DMS 273 (cell line): ENCODE measurements at regions not wholly inside any gene's neighbourhood (a gene's known extent, or its start where the extent isn't known, plus 50 kb on each side); places are given as distances from the start of the nearest gene placed in this dataset.

ENCODE experiments used
- DNase-seq: peaks from one replicate; lab custom pipeline; 2025; ENCODE audit not compliant: unreplicated experiment; lab: John Stamatoyannopoulos, UW

- no peak for DNase-seq
Observed at GRCh38 chr9:96183751-96184150, 118.2 kb downstream of the HSD17B3 start.

DNA sequence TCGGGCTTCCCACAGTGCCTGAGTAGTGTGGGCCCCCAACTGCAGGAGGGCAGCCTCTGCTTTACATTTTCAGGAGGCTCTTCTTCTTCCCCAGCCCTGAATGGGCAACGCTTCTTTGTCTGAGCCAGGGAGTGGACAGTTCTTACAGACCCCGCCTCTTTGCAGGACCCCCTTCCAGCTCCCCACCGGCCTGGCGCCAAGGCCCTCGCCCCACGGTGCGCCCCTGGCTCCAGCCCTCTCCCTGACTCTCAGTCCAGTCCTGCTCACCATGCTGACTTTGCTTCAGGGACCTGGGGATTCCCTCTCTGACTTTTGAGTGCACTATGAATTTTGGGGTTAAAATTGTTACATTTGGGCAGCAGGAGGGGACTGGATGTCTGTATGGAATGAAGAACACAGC lies 123.8 kb downstream of the HSD17B3 start:
- DNase-seq = no peak

GRCh38 chr9:96177719-96178028 lies 124.3 kb downstream of the HSD17B3 start:
- DNase-seq = no peak

GRCh38 chr9:96177005-96177718 lies 124.8 kb downstream of the HSD17B3 start:
- peak; percentile 51 for DNase-seq

GRCh38 chr9:96175796-96176195 lies 126.2 kb downstream of the HSD17B3 start:
- no peak for DNase-seq

GRCh38 chr9:96175001-96175400 lies 127.0 kb downstream of the HSD17B3 start:
- DNase-seq = no peak

DNA sequence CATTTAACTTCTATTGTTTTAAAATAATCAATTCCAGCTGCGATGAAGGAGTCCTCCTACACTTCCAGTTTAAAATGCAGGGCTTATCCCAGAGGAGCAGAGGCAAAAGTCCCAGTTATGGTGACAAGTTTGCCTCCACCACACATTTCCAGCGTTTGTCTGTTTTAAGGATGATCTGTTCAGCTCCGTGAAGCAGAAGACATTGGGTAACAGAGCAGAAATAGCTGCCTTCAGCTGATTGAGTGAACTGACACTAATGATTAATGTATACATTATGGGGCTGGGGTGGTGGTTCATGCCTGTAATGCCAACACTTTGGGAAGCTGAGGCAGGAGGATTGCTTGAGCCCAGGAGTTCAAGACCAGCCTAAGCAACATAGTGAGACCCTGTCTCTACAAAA lies 127.6 kb downstream of the HSD17B3 start:
- no peak for DNase-seq

DNA sequence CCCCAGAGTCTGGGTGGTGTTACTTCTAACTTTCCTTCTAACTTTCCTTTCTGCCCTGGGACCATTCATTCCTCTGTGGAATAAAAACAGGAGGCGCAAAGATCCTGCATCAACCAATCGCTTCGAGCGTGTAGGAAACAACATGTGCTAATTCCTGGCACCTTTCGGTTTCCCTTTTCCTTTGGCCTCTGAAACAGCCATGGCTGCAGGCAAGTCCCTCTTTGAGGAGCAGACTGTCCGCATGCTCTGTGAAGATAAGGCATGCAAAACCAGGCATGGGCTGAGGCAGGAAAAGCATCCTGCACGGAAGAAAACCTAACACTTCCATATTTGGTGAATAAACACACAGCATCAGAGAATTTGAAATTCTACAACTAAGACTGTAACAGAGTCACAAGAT lies 128.3 kb downstream of the HSD17B3 start:
- DNase-seq = no peak

DNA sequence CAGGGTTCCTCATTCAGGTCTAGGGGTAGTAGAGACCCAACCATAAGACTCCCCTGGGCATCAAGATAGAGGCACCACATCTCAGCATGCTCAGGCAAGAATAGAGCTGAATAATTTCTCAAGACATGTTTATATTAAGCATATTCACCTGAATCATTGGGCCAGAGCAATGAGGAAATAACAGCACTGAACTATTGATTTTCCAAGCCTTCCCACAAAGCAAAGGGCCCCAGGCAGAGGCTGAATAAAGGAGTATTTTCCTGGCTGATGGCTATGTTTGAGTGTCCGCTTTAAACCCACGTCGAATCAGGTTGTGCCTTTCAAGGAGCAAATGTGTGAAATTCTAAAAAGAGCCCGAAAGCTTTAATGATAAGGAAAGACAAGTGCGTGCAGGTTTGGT lies 129.2 kb downstream of the HSD17B3 start:
- no peak for DNase-seq

DNA sequence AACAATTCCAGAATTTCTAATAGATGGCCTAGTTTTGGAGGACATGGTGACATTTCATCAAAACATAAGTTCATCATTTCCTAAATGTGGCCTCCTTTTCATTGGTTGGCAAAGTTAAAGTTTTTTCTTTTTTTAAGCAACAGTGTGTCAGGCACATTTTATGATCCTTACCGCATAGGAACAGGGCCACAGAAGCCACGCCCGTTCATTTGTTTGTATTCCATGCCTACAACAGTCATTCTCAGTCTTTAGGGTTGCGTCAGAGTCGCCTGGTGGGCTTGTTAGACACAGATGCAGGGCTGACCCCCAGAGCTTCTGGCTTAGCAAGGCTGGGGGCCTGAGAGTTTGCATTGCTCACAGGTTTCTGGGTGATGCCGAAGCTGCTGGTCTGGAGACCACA lies 130.2 kb downstream of the HSD17B3 start:
- no peak for DNase-seq

DNA sequence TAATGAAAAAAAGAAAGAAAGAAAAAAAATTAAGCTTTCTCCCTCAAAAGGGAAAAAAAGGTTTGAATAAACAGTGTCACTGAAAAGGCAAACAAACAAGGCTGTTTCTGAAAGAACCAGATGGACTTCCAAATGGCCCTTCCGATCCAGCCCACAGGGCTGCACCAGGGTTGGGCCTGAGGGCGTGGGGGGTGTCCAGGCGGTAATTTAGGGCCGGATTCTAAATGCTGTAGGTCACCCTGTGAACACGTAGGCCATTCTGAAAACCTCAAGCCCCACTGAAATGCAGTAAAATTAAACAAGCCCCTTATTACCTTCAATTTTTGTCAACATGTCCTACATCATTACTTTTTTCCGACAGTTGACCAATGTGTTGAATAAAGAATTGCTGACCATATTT lies 132.1 kb downstream of the HSD17B3 start:
- no peak for DNase-seq

DNA sequence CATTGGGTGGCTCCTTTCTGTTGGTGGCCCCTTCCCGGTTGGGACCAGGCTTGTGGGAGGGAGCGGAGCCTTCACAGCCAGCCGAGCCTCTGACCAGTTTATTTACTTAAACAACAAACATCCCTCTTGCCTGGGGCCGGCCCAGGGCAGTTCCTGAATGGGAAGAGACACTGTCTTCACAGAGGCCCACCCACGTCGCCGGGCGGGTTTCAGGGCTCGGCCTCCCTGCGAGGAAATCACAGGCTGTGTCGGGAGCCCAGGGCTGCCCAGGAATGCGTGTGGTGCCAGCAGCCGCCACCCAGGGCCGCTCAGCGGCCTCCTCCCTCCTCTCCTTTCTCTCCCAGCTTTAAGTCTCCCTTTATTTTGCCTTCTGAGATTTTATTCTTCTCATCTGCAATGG lies 132.5 kb downstream of the HSD17B3 start:
- no peak for DNase-seq

GRCh38 chr9:96168882-96169281 lies 133.1 kb downstream of the HSD17B3 start:
- DNase-seq = no peak

- no peak for DNase-seq
Observed at GRCh38 chr9:96167011-96167410, 135.0 kb downstream of the HSD17B3 start.

GRCh38 chr9:96164268-96164683 lies 137.7 kb downstream of the HSD17B3 start:
- no peak for DNase-seq

- no peak for DNase-seq
Observed at GRCh38 chr9:96163712-96164111, 138.3 kb downstream of the HSD17B3 start.

DNA sequence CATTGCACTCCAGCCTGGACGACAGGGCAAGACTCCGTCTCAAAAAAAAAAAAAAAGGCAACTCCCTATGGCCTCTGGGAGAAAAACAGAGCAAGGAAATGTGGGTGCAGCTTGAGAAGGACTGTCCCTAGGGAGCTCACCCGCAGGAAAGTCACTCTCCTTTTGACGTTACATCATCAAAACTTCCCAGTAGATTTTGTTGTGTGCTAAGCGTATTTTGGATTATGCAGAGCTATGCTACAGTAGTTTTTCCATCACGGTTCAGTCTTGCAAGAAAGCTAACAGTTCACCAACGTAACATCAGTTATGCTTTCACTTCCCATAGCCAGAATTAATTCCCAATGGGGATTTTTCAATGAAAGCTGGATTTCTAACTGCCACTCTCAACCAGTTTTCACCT lies 138.8 kb downstream of the HSD17B3 start:
- no peak for DNase-seq

DNA sequence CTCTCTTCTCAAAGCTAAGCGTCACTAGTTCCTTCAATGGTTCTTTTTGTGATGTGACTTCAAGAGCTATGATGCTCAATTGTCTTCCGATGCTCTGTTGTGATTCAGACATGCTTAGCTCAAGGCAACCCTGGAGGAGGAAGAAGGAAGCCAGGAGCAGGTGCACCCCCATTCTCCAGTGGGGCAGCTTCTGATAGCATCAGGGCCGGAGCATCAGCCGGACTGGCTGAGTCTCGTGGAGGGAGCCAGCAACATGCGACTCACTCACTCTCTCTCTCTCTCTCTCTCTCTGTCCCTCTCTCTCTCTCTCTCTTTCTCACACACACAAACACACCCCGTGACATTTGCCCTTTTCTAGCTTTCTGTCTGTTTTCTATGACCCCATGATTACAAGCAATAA lies 140.2 kb downstream of the HSD17B3 start:
- DNase-seq = no peak

- DNase-seq = no peak
Observed at GRCh38 chr9:96160866-96161265, 141.1 kb downstream of the HSD17B3 start.

DNA sequence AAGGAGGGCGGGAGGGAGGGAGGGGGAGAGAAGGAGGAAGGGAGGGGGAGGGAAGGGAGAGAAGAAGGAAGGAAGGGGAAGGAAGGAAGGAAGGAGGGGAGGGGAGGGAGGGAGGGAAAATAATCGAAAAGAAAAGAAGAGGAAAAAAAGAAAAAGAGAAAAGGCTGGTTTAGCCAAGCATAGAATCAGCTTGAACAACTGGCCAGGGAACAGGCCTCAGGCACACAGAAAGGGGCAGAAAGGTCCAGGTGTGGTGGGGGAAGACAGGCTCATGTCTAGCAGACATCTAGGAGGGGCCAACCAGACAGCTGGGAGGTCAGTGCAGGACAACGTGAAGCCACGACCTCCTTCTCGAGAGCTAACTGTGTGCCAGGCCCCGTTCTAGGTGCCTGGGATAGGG lies 141.8 kb downstream of the HSD17B3 start:
- DNase-seq = no peak

DNA sequence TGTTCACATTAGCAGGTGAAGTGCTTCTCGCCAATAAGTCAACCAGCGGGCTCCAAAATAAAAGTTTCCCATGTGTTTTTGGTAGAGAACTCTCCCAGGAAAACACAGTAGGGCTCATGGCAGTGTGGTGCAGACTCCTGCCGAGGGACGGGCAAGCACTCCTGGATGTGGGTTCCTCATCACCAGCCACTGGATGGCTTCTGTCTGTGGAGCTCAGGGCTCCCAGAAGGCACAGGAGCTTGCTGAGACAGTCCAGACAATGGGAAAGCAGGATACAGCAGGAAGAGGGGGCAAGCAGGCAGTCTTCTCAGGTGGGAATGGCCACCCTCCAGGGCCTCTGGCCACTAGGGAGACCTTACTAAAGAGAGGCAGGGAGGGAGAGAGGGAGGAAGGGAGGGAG lies 142.4 kb downstream of the HSD17B3 start:
- DNase-seq = no peak

DNA sequence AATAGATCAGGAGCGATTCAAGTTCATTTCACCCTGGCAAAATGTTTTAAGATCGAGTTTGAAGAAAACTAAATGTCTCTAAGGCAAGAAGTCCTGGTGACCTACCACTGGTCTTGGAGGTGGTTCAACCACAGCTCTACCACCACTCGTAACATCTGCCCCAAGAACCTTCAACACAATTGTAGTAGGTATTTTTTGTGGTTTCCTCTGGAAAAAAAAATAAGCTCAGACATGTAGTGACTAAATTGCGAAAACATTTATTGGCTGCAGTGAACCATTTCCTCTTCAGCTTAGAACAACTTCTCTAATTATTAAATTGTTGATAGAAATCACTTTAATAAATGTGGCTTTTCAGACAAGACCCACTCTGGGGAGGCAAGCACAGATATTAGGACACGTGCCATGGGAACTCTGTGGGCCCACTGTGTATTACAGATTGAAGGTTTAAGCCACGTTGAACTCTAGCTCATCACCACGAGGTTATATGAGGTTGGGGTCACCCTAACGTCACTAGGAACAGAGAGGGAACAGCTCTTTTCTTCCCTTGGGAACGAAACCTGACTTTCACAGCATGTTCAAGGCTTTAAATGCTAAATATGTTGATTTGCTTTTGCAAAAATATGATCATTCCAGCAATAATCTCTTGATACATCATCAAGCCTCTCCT lies 142.9 kb downstream of the HSD17B3 start:
- no peak for DNase-seq

DNA sequence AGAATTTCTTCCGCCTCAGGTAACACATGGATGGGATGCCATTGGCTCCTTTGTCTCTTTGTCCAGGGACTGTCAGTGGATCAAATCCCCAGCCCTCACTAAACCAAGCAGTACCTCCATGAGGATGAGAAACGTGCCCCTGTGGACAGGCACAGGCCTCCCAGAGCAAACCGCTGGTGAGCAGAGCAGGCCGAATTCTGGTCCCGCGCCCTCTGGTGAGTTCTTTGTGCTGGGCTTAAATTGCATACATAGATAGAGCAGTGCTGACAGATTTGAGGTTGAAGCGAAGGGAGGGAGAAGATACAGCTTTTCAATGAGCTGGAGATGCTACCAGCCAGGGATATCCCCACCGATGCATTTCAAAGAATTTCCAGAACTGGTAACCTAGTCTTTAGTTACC lies 143.8 kb downstream of the HSD17B3 start:
- no peak for DNase-seq
